ENCODE measurements at regions not wholly inside any gene's neighbourhood (a gene's known extent, or its start where the extent isn't known, plus 50 kb on each side); places are given as distances from the start of the nearest gene placed in this dataset.

DNA sequence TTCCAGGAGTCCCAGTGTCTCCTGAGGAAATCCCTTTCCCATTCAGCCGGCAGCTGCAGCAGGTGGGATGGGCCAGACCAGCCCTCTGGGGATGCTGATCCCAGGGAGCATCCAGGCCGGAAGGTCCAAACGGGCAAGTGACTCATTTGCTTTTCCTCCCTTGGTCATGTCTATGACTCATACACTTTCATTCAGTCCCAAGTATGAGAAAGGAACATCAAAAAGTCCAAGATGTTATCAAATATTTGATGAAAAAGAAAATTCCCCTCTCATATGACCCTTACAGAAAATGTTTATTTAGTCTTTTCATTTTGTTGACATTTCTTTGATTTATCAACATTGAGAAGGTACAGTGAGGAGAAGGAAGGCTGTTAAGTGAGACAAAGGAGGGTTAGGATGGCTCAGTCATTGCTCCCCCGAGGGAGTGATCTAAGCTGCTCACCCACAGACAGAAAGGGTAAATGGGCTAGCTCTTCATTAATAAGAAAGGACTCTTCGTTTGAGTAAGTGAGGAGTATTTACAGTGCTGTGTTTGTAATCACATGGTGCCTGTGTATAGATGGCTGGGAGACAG, 117.6 kb upstream of the ANKRD55 start (continued):
- TF ChIP-seq, protein P1, sequence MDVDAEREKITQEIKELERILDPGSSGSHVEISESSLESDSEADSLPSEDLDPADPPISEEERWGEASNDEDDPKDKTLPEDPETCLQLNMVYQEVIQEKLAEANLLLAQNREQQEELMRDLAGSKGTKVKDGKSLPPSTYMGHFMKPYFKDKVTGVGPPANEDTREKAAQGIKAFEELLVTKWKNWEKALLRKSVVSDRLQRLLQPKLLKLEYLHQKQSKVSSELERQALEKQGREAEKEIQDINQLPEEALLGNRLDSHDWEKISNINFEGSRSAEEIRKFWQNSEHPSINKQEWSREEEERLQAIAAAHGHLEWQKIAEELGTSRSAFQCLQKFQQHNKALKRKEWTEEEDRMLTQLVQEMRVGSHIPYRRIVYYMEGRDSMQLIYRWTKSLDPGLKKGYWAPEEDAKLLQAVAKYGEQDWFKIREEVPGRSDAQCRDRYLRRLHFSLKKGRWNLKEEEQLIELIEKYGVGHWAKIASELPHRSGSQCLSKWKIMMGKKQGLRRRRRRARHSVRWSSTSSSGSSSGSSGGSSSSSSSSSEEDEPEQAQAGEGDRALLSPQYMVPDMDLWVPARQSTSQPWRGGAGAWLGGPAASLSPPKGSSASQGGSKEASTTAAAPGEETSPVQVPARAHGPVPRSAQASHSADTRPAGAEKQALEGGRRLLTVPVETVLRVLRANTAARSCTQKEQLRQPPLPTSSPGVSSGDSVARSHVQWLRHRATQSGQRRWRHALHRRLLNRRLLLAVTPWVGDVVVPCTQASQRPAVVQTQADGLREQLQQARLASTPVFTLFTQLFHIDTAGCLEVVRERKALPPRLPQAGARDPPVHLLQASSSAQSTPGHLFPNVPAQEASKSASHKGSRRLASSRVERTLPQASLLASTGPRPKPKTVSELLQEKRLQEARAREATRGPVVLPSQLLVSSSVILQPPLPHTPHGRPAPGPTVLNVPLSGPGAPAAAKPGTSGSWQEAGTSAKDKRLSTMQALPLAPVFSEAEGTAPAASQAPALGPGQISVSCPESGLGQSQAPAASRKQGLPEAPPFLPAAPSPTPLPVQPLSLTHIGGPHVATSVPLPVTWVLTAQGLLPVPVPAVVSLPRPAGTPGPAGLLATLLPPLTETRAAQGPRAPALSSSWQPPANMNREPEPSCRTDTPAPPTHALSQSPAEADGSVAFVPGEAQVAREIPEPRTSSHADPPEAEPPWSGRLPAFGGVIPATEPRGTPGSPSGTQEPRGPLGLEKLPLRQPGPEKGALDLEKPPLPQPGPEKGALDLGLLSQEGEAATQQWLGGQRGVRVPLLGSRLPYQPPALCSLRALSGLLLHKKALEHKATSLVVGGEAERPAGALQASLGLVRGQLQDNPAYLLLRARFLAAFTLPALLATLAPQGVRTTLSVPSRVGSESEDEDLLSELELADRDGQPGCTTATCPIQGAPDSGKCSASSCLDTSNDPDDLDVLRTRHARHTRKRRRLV (CRISPR knock-in tag; IDR thresholded peaks at IDR 0.05), result peak; percentile 54; the same call in 1 of the 2 replicates
- TF ChIP-seq ZMAT3 (CRISPR knock-in tag; conservative IDR thresholded peaks at IDR 0.05) (no peak), SRSF1 (optimal IDR thresholded peaks at IDR 0.05; ENCODE audit: low read depth, low read length) (no peak), SMAD3 (CRISPR knock-in tag; IDR thresholded peaks at IDR 0.05) (0 out of 2 replicates have a peak, but pooled peaks have one; percentile 43), GFI1 (CRISPR knock-in tag; IDR thresholded peaks at IDR 0.05; ENCODE audit: borderline replicate concordance) (peak; percentile 97), TAF1 (CRISPR knock-in tag; IDR thresholded peaks at IDR 0.05) (peak; percentile 10; the same call in 1 of the 2 replicates), ETV5 (CRISPR knock-in tag; IDR thresholded peaks at IDR 0.05; ENCODE audit: borderline replicate concordance) (peak; percentile 97), NCOA1 (CRISPR knock-in tag; IDR thresholded peaks at IDR 0.05) (no peak), RARA (CRISPR knock-in tag; IDR thresholded peaks at IDR 0.05) (peak; percentile 76), MIXL1 (CRISPR knock-in tag; IDR thresholded peaks at IDR 0.05) (peak; percentile 65), FOXP1 (IDR thresholded peaks at IDR 0.05) (no peak), FOXP1 (CRISPR knock-in tag; IDR thresholded peaks at IDR 0.05) (peak; percentile 35; the same call in 1 of the 2 replicates), ELF3 (CRISPR knock-in tag; IDR thresholded peaks at IDR 0.05) (peak; percentile 69), ZNF331 (CRISPR knock-in tag; IDR thresholded peaks at IDR 0.05) (0 out of 2 replicates have a peak, but pooled peaks have one; percentile 46), NCOA2 (CRISPR knock-in tag; IDR thresholded peaks at IDR 0.05) (peak; percentile 74), PHF5A (CRISPR knock-in tag; IDR thresholded peaks at IDR 0.05; ENCODE audit: low read depth, unreplicated experiment) (no peak), JUN (CRISPR knock-in tag; IDR thresholded peaks at IDR 0.05) (peak; percentile 87), FOSL1 (CRISPR knock-in tag; IDR thresholded peaks at IDR 0.05; ENCODE audit: borderline replicate concordance) (peak; percentile 92), ZNF12 (CRISPR knock-in tag; IDR thresholded peaks at IDR 0.05) (peak; percentile 89), SP2 (CRISPR knock-in tag; IDR thresholded peaks at IDR 0.05) (no peak)
- TF ChIP-seq, protein P2, sequence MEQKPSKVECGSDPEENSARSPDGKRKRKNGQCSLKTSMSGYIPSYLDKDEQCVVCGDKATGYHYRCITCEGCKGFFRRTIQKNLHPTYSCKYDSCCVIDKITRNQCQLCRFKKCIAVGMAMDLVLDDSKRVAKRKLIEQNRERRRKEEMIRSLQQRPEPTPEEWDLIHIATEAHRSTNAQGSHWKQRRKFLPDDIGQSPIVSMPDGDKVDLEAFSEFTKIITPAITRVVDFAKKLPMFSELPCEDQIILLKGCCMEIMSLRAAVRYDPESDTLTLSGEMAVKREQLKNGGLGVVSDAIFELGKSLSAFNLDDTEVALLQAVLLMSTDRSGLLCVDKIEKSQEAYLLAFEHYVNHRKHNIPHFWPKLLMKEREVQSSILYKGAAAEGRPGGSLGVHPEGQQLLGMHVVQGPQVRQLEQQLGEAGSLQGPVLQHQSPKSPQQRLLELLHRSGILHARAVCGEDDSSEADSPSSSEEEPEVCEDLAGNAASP (CRISPR knock-in tag; IDR thresholded peaks at IDR 0.05; ENCODE audit: borderline replicate concordance), result 0 out of 2 replicates have a peak, but pooled peaks have one; percentile 40
- TF ChIP-seq, protein P3, sequence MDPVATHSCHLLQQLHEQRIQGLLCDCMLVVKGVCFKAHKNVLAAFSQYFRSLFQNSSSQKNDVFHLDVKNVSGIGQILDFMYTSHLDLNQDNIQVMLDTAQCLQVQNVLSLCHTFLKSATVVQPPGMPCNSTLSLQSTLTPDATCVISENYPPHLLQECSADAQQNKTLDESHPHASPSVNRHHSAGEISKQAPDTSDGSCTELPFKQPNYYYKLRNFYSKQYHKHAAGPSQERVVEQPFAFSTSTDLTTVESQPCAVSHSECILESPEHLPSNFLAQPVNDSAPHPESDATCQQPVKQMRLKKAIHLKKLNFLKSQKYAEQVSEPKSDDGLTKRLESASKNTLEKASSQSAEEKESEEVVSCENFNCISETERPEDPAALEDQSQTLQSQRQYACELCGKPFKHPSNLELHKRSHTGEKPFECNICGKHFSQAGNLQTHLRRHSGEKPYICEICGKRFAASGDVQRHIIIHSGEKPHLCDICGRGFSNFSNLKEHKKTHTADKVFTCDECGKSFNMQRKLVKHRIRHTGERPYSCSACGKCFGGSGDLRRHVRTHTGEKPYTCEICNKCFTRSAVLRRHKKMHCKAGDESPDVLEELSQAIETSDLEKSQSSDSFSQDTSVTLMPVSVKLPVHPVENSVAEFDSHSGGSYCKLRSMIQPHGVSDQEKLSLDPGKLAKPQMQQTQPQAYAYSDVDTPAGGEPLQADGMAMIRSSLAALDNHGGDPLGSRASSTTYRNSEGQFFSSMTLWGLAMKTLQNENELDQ (CRISPR knock-in tag; IDR thresholded peaks at IDR 0.05; ENCODE audit: borderline replicate concordance), result no peak
- TF ChIP-seq, protein P4, sequence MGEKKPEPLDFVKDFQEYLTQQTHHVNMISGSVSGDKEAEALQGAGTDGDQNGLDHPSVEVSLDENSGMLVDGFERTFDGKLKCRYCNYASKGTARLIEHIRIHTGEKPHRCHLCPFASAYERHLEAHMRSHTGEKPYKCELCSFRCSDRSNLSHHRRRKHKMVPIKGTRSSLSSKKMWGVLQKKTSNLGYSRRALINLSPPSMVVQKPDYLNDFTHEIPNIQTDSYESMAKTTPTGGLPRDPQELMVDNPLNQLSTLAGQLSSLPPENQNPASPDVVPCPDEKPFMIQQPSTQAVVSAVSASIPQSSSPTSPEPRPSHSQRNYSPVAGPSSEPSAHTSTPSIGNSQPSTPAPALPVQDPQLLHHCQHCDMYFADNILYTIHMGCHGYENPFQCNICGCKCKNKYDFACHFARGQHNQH (CRISPR knock-in tag; IDR thresholded peaks at IDR 0.05), result 0 out of 2 replicates have a peak, but pooled peaks have one; percentile 41

Data from HepG2 (cell line).